ENCODE measurements at regions not wholly inside any gene's neighbourhood (a gene's known extent, or its start where the extent isn't known, plus 50 kb on each side); places are given as distances from the start of the nearest gene placed in this dataset.

DNA sequence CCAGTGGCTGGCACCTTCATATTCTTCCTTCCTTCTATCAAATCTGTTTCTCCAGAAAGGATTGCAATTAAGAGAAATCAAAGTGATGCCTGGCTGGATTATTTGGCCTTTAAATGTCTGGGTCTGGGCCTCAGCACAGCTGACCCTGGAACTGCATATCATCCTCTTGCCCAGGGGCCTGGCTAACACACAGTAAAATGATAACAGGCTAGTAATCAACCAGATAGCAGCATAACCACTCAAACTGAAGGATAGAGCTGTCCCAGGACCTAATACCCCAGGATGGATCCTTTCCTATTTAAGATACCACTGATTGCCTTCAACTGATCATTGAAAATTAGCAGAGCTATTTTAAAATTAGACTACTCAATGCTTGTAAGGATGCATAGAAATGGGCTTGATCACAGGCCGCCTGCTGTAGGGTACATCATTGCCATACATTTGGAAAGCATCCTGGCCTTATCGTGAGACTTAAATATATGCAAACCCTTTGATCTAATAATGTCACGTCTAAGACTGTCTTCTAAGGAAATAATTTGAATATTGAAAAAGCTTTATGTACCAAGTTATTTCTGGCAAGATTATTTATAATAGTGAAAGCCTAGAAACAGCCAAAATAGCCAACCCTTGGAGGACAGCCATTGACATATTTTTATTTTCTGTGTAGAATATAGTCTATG, 144.0 kb upstream of the CHST15 start:
- TF ChIP-seq, protein P1, sequence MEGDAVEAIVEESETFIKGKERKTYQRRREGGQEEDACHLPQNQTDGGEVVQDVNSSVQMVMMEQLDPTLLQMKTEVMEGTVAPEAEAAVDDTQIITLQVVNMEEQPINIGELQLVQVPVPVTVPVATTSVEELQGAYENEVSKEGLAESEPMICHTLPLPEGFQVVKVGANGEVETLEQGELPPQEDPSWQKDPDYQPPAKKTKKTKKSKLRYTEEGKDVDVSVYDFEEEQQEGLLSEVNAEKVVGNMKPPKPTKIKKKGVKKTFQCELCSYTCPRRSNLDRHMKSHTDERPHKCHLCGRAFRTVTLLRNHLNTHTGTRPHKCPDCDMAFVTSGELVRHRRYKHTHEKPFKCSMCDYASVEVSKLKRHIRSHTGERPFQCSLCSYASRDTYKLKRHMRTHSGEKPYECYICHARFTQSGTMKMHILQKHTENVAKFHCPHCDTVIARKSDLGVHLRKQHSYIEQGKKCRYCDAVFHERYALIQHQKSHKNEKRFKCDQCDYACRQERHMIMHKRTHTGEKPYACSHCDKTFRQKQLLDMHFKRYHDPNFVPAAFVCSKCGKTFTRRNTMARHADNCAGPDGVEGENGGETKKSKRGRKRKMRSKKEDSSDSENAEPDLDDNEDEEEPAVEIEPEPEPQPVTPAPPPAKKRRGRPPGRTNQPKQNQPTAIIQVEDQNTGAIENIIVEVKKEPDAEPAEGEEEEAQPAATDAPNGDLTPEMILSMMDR (optimal IDR thresholded peaks at IDR 0.05 in 1 of 3, IDR thresholded peaks at IDR 0.05 in 1 of 3, conservative IDR thresholded peaks at IDR 0.05 in 1 of 3; ENCODE audit: extremely low read depth in 1 of 3, insufficient read depth in 2 of 3, low read length in 3 of 3), result no peak
- no peak for TF ChIP-seq EZH2 (IDR thresholded peaks at IDR 0.05; ENCODE audit: low read length)
